AG09319 (cell line): ENCODE measurements at regions not wholly inside any gene's neighbourhood (a gene's known extent, or its start where the extent isn't known, plus 50 kb on each side); places are given as distances from the start of the nearest gene placed in this dataset.

Source experiments
- DNase-seq: peaks from one replicate; pipeline ENCODE4 v3.0.0-alpha.2; 2010; ENCODE audit warnings: low read depth; ENCODE audit errors: extremely low read depth
- CTCF ChIP-seq: IDR thresholded peaks from 2 replicates; pipeline ENCODE4 v1.5.1; 2011; ENCODE audit warnings: low read depth, mild to moderate bottlenecking, inconsistent platforms, low read length, moderate library complexity

DNA sequence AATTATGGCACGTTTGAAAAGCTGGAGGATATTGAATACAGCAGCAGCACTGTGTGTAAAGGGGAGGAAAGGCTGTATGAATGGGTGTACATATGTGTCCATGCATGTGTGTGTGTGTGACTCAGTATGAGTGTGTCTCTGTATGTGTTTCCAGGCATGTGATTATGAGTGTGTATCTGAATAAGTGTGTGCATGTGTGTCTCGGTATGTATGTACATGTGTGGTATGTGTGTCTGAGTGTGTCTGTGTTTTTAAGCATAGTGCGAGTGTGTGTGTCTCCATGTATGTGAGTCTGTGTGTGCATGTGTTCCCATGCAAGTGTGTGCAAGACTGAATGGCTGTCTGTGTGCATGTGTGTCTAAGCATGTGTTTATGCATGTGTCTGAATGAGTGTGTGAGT is 259.1 kb upstream of the XYLT1 start:
- no peak for DNase-seq
- TF ChIP-seq CTCF: no peak

DNA sequence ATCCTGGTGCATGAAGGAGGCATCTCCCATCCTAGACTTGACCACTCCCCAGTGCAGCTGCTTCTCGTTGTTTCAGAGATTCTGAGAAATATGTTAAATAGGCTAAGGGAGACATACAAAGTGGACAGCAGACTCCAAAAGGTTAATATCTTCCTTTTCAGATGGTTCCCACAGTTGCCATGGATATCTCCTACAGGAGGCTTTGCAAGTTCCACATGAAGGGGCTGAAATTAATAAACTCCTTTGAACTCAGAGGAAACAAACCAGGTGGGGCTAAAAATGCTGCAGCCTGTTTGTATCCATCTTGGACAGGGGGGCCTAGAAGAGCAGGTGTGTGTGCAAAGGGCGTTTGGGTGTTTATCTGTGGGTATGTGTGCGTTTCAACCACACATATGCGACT is 257.4 kb upstream of the XYLT1 start:
- TF ChIP-seq CTCF: no peak
- no peak for DNase-seq

GRCh38 chr16:17724242-17724898 is 253.6 kb upstream of the XYLT1 start:
- peak; percentile 23 for DNase-seq
- no peak for TF ChIP-seq CTCF

DNA sequence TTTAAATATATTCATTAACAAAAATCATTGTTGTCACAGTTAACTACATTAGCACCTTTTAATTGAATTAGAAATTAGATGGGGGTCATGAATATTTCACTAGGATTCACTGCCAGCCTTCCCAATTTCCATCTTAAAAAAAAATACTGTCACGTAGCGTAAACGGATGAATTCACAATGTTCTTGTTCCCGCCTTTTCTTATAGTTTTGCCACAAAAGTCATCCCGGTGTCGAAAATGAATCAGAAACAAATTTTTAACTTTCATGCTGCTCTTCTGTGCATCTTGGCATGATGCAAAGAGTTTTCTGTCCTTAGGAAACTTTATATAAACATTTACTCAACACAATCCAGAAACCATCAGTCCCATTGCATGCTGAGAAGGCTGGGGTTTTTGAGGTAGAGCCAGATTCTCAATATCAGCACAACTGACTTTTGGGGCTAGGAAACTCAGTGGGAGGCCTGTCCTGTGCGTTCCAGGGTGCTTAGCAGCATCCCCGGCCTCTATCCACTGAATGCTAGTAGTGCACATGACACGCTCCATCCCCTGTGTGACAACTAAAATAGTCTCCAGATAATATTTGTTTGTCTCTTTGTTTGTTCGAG is 252.9 kb upstream of the XYLT1 start:
- no peak for TF ChIP-seq CTCF
- peak; percentile 14 for DNase-seq

DNA sequence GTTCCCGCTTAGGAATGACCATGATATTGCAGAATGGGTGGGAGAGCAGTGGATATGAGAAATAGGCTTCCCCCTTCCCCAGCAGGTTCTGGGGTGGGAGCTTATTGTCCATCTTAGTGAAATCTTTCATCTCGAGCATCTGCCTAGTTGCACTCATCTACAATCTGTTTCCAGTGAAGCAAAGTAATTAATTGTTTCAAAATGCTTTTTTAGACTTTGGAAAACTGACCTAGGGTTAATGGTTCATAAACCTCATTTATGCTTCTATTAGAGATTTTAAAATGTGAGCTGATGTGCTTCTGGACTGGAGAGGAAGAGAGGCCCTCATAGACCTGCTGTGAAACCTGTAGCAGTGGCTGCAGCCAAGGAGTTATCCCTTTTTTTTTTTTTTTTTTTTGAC is 247.7 kb upstream of the XYLT1 start:
- TF ChIP-seq CTCF: no peak
- no peak for DNase-seq

DNA sequence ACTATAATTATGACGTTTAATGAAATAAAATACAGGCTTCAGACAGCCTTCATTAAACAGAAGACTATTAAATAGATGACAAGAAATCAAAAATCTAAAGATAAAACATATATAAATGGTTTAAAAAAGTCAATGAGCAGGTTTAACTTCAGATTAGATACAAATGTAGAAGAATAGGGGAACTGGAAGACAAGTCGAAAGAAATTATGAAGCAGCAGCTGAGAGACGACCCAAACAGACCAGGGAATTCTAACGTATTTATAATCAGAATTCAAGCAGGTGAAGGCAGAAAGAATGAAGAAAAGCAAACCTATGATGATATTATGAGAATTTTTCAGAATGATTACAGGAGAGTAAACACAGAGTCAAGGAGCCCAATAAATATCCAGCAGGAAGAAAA is 235.1 kb upstream of the XYLT1 start:
- TF ChIP-seq CTCF: no peak
- no peak for DNase-seq

GRCh38 chr16:17696616-17697015 is 225.9 kb upstream of the XYLT1 start:
- TF ChIP-seq CTCF: no peak

More at GRCh38 chr16:17696616-17697015, 225.9 kb upstream of the XYLT1 start:
- DNase-seq: no peak
